Stimulated activated CD4-positive, alpha-beta T cell treated with anti-CD3 and anti-CD28 coated beads, Interleukin-4, amount 100 ng/mL, for 4 hours (primary cell): ENCODE measurements at regions not wholly inside any gene's neighbourhood (a gene's known extent, or its start where the extent isn't known, plus 50 kb on each side); places are given as distances from the start of the nearest gene placed in this dataset.

Experiments used
- DNase-seq, 2 experiments: peaks; one replicate each; pipeline ENCODE4 v3.0.0-alpha.2; 2020

GRCh38 chr20:4095639-4096038, 53.0 kb upstream of the SMOX start:
- DNase-seq, result no peak

GRCh38 chr20:4091490-4092479, 56.8 kb upstream of the SMOX start:
- DNase-seq, result peak in 1 of 2 experiments; percentile 46

GRCh38 chr20:4090756-4091489, 57.7 kb upstream of the SMOX start:
- no peak for DNase-seq

GRCh38 chr20:4089756-4090487, 58.7 kb upstream of the SMOX start:
- no peak for DNase-seq

GRCh38 chr20:4088766-4089165, 59.9 kb upstream of the SMOX start:
- no peak for DNase-seq

- no peak for DNase-seq
These were observed 60.7 kb upstream of the SMOX start for GRCh38 chr20:4087923-4088322.

- DNase-seq, result no peak
These were observed 61.6 kb upstream of the SMOX start for GRCh38 chr20:4086771-4087687.

GRCh38 chr20:4084721-4085120, 63.9 kb upstream of the SMOX start:
- no peak for DNase-seq

- DNase-seq, result no peak
These were observed 64.5 kb upstream of the SMOX start for GRCh38 chr20:4084096-4084495.

- DNase-seq, result no peak
These were observed 65.3 kb upstream of the SMOX start for GRCh38 chr20:4083098-4083865.

GRCh38 chr20:4082406-4083097, 66.1 kb upstream of the SMOX start:
- DNase-seq, result peak; percentile 20

GRCh38 chr20:4081421-4081820, 66.1 kb upstream of the RNF24 start:
- no peak for DNase-seq

GRCh38 chr20:4076671-4077070, 61.3 kb upstream of the RNF24 start:
- DNase-seq, result no peak

- no peak for DNase-seq
These were observed 60.7 kb upstream of the RNF24 start for GRCh38 chr20:4076033-4076432.

GRCh38 chr20:4074877-4075455, 59.6 kb upstream of the RNF24 start:
- DNase-seq, result no peak

GRCh38 chr20:4073852-4074741, 58.7 kb upstream of the RNF24 start:
- DNase-seq, result no peak

GRCh38 chr20:4071178-4071693, 55.9 kb upstream of the RNF24 start:
- no peak for DNase-seq

- no peak for DNase-seq
These were observed 55.2 kb upstream of the RNF24 start for GRCh38 chr20:4070323-4071177.
